ENCODE measurements at regions not wholly inside any gene's neighbourhood (a gene's known extent, or its start where the extent isn't known, plus 50 kb on each side); places are given as distances from the start of the nearest gene placed in this dataset.
A peak's percentile ranks its signal among the peaks of the same experiment; 100 is the strongest.

GRCh38 chr10:131446171-131446570, 134.7 kb upstream of the TCERG1L start:
- no peak for DNase-seq

GRCh38 chr10:131448171-131448570, 136.7 kb upstream of the TCERG1L start:
- no peak for DNase-seq

- no peak for DNase-seq
Measured at GRCh38 chr10:131448883-131449282, 137.4 kb upstream of the TCERG1L start.

- no peak for DNase-seq
Measured at GRCh38 chr10:131450216-131450765, 138.8 kb upstream of the TCERG1L start.

GRCh38 chr10:131451407-131452015, 140.0 kb upstream of the TCERG1L start:
- DNase-seq = no peak

GRCh38 chr10:131452926-131453720, 141.6 kb upstream of the TCERG1L start:
- no peak for DNase-seq

- DNase-seq = peak; percentile 64
Measured at GRCh38 chr10:131453721-131454634, 142.5 kb upstream of the TCERG1L start.

GRCh38 chr10:131456411-131456810, 144.9 kb upstream of the TCERG1L start:
- no peak for DNase-seq

GRCh38 chr10:131461093-131461492, 149.6 kb upstream of the TCERG1L start:
- no peak for DNase-seq

- DNase-seq = no peak
Measured at GRCh38 chr10:131464789-131465188, 153.3 kb upstream of the TCERG1L start.

- no peak for DNase-seq
Measured at GRCh38 chr10:131469551-131469950, 158.0 kb upstream of the TCERG1L start.

GRCh38 chr10:131473645-131474044, 162.1 kb upstream of the TCERG1L start:
- no peak for DNase-seq

- DNase-seq = no peak
Measured at GRCh38 chr10:131474416-131474815, 162.9 kb upstream of the TCERG1L start.

GRCh38 chr10:131475043-131475442, 163.5 kb upstream of the TCERG1L start:
- no peak for DNase-seq

GRCh38 chr10:131475803-131476202, 164.3 kb upstream of the TCERG1L start:
- DNase-seq = no peak

- no peak for DNase-seq
Measured at GRCh38 chr10:131477457-131478121, 166.1 kb upstream of the TCERG1L start.

GRCh38 chr10:131478377-131478989, 167.0 kb upstream of the TCERG1L start:
- DNase-seq = no peak

- no peak for DNase-seq
Measured at GRCh38 chr10:131480066-131480465, 168.5 kb upstream of the TCERG1L start.

- DNase-seq = no peak
Measured at GRCh38 chr10:131480861-131481260, 169.3 kb upstream of the TCERG1L start.

- no peak for DNase-seq
Measured at GRCh38 chr10:131485732-131486131, 174.2 kb upstream of the TCERG1L start.

GRCh38 chr10:131487822-131488221, 176.3 kb upstream of the TCERG1L start:
- no peak for DNase-seq

- no peak for DNase-seq
Measured at GRCh38 chr10:131490991-131491594, 179.6 kb upstream of the TCERG1L start.

All from stimulated activated CD4-positive, alpha-beta T cell treated with anti-CD3 and anti-CD28 coated beads, Interleukin-12 subunit alpha, Interleukin-12 subunit beta, amount 100 ng/mL, for 4 hours (primary cell).